Activated effector memory CD4-positive, alpha-beta T cell treated with Interleukin-2 at 50 U/mL for 16 hours (primary cell): ENCODE measurements at regions not wholly inside any gene's neighbourhood (a gene's known extent, or its start where the extent isn't known, plus 50 kb on each side); places are given as distances from the start of the nearest gene placed in this dataset.

Source experiments
- DNase-seq: peaks from one replicate; pipeline ENCODE4 v3.0.0-alpha.2; 2020

DNA sequence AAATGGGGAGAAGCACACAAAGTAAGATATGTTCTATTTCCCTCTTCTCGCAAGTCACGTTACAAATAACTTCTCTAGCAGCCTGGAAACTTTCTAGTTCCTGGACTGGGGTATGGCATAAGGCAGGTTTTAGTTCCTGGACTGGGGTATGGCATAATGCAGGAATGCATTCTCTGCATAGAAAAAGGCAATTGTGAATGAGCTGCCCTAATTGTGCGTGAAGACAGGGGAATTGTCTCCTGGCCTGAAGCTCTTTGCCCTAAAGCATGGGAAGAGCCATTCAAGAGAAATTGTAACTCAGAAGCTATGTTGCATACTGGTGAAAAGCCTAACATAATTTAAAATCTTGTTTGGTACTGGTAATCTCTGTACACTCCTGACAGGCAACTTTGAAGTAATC lies 54.3 kb upstream of the CBLB start:
- no peak for DNase-seq

DNA sequence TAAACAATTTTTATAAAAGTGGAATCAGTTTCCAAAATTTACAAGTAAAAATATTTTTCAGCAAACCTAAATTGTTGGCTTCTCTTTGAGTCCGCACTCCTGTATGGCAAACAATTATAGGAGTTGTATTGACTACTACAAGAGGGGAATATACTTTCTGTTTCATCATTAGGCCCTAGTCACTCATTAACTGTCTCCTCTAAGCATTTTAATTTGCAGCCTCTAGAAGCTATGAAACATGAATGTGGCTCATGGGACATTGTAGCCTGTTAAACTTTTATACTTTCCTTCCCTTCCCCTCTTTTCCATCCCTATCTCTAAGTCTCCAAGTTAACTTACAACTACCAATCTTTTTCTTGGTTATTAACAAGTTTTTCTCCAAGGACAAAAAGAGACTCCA lies 58.9 kb upstream of the CBLB start:
- no peak for DNase-seq

DNA sequence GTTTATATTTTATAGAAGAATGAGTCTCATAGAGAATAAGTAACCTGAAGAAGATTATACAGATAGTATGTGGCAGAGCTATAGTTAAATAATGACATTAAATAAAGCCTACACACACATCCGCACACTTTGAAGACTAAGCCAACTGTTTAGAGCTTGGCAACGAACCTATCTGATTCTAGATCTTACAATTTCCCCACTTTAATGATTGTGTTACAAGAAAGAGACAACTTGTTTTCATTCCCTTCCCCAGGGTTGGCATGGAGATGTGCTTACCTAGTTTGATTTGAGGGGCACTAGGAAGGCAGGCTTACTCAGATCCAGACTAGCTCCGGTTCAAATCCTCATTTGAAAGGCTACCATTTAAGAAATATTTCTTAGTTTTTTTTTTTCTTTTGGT lies 61.9 kb upstream of the CBLB start:
- DNase-seq: no peak

DNA sequence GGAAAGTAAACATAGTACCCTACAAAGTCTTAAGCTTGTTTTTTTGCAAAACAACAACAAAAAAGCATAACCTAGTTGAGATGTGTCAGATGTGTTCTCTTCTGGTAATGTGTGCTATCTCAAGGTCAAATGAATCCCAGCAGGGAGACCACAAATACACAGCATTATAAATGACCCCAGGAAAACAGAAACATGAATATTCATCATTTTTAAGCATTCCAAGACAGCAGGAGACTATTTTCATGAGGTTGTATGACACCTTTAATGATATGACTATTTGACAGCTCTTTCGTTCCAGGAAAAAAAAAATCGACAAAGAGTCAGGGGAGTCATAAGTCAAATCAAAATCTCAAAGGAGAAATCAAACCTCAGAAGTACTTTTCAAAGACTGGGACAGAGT lies 62.7 kb upstream of the CBLB start:
- no peak for DNase-seq

DNA sequence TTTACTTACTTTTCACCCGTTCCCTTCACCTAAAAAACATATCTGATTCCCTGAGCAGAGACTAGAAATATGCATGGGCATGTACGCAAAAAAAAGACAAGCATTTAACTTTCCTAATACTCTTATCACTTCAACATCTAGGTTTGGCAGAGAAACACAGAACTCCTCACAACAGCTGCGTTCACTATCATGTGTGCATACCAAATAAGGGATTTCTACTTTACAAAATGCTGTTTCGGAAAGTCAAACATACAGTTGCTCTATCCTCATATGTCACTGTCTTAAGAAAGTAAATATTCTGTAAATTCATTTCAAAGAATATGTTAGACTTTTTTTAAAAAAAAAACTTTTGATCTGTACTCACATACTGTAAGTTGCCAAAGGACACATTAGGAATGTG lies 65.1 kb upstream of the CBLB start:
- no peak for DNase-seq

DNA sequence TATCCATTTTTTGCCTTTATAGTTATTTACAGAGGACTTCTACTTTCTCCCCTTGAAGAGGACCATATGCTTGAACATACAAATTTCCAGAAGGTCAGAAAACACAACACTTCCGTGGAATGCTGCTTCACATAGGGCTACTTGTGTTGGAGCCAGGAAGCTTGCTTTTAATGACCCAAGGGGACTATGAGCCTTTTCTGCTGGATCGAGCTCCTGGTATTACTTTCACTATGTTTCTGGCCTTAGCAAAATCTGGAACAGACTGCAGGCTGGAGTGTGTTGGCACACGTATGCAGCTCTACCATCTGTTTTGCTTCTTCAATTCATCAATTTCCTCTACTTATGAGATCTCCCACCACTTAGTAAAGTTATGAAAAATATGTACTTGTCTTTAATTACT lies 69.3 kb upstream of the CBLB start:
- no peak for DNase-seq

DNA sequence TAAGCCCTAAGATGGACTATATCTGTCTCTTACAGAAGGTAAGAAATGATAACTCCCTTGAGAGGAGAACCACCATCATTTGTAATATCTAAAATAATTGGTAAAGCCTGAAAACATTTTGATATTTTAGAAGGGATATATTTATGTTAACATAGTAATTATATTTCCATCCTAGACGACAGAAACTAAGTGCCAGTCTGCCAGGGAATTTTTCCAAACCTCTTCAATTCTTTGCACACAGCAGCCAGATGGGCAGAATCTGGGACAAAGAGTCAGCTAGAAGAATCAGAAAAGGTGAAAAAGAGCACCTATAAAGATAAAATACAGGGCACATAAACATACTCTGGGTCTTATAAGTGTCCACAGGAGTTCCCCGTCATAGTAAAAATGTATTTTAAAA lies 70.0 kb upstream of the CBLB start:
- DNase-seq: no peak

DNA sequence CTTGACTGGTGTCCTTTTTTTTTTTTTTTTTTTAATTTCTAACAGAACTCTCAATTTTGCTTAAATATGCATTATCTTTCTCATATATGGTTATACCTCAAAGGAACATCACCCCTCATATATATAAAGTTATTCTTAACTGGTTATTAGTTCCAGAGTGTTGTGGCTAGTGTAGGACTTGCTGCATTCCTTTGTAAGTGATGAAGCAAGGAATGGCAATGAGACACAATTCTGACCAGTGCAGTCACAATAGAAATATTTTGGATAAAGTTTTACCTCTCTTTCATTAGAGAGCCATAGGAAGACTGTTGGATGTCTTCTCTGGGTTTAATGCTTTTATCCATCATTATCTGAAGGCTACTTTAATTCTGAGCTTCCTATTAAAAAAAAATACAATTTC lies 75.5 kb upstream of the CBLB start:
- no peak for DNase-seq

DNA sequence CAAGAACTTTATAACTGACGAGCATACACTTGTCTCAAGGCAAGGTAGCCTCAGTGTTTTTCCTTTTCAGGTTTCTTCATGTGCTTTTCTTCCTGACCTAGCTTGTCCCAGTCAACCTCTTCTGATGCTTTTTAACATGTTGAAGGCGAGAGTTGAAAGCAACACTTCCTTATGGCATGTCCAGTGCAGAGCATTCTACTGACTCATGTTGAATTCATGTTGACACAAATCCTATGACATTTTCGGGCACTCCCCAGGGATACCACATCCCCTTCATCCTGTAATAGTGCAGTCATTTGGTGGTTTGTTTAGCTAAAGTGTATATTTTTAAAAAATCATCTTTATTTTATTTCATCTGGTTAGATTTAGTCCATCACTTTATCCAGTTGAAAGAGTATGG lies 75.9 kb upstream of the CBLB start:
- no peak for DNase-seq

DNA sequence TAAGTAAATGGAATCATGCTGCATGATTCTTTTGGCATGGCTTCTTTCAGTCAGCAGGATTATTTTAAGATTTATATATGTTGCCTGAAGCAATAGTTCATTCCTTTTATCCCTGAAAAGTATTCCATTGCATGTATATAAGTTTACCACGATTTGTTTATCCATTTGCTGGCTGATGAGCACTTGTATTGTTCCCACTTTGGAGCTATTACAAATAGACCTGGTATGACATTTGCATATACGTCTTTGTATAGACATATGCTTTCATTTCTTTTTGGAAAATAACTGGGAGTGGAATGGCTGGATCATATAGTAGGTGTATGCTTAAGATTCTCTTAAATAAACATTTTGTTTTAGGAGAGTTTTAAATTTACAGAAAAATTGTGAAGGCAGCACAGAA lies 79.3 kb upstream of the CBLB start:
- no peak for DNase-seq

DNA sequence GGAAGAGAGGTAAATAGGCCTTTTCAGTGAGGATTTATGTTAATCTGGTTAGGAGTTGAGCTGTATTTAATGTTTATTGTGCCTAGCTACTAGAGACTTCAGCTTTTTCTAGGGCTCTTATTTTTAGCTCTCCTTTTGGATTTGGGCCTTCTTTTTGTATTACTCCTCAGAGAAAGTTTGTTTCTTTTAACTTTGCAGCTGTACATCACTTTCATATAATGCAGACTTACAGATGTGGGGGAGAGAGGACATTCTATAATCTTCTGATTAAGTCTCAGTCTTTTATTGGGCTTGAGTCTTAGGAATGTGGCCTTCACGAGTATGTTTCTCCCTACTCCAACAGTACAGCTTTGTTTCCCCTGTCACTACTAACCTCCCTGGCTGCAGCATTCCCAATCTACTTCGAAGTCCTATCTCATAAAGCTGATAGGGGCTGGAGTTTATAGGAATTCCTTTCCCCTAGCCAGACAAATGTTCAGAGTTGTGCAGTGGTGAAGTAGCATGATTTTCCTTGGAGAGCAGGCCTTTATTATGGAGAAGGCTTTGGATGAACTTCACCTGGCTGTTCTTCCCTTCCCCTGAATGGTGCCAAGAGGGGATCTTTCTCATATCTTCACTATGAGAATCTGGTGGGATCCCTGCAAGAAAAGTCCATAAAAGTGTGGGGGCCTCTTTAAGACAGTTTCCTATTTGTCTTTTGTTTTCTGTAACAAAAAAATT lies 82.2 kb upstream of the CBLB start:
- no peak for DNase-seq

DNA sequence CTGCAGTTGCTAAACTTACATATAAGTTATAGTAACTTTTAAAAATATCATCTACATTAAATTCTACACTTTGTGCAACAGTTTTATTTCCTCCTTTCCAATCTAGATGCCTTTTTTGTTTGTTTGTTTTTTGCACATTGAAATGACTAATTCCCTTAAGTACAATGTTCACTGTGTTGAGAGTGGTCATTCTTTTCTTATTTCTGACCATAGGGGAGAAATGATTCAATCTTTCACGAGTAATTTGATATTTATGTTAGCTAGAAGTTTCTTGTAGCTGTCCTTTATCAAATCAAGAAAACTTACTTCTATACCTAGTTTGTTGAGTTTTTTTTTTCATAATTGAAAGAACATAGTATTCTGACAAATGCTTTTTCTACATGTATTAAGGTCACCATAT lies 85.0 kb upstream of the CBLB start:
- no peak for DNase-seq

DNA sequence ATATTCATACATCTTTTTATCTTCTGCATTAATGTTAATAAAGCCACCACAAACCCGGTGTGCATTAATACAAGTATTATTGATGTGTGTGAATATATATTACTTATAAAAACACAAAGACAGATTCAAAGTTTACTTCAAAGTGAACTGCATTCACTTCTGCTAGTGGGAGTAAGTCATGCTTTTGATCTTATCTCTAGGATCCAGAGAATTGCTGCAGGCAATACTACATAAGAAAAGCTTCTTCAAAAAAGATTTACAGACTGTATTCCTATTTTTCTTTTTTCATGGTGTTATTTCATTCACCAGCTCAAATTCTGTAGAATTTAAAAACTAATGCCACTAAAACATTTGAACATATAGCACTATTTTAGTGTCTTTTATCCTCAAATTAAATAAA lies 87.5 kb upstream of the CBLB start:
- no peak for DNase-seq

DNA sequence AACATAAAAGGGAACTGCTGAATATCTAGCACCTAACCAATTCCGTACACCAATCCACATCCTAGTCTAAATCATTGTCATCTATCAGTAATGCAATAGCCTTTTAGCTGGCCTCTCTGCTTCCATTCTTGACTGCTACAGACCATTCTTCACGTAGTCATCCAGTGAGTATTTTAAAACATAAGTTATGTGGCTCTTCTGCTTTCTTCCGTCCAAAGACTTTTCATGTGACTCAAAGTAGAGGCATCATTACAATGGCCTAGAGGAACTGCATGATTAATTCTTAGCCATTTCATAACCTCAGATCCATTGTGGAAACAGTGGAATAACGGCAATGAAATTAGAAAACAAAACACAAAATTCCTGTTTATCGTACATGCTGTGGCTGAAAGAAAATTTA lies 88.9 kb upstream of the CBLB start:
- no peak for DNase-seq

DNA sequence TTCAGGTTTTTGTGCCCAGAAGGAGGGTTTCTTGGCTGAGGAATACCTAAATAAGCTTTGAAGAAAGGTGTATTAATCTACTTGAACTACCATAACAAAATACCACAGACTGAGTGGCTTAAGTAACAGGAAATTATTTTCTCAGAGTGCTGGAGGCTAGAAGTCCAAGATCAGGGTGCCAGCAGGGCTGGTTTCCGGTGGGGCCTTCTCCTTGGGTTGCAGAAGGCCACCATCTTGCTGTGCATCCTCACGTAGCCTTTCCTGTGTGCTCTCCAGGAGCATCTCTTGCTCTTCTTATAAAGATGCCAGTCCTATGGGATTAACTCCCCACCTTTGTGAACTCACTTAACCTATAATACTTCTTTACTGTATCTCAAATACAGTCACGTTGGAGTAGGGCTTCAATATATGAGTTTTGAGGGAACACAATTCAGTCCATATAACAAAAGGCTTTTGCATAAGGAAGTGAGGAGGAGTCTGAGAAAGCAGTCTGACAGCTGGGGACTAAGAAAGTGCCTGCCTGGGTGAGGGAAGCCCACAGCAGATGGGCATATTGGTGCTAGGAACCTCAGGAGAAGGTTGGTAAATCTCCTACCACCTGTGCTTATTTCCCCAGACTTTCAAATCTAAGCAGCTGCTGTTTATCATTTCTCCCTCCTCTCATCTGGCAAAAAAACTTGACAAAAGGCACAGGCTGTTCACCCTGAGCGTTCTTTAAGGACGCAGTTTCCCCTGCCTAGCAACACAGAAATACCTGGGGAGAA lies 89.6 kb upstream of the CBLB start:
- no peak for DNase-seq

DNA sequence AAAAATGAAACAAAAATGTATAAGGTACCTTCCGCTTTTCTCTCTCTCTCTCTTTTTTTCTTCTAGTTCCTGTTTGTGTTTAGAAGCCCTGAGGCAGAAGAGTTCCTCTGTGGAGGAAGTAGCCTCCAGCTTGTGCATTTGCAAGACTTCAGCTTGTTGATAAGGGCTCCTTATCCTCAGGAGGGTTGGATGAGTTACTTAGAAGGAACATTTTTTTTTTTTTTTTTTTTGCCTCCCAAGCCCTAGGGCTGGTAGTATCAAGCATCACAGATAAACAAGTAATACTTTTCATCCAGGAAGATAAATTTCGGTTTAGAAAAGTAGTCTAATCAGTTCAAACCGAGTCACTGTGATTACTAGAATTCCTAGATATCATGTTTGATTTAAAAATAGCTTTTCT lies 91.0 kb upstream of the CBLB start:
- no peak for DNase-seq

DNA sequence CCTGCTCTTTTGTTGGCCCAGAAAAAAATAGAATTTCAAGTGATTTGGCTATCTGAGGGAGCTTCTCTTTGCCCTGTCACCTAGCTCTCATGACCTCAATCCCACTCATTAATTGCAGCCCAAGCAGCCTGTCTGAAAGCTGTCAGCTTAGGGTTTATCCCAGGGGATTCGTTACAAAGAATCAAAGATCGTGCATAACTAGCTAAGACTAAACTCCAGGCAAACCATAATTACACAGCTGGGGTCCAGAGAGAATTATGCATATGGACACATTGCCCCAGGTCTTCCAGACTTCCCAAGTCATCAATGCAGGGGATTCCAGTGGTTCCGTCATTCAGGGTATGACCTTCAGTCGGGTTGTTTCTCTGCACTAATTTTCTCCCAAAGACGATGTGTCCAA lies 91.6 kb upstream of the CBLB start:
- no peak for DNase-seq

DNA sequence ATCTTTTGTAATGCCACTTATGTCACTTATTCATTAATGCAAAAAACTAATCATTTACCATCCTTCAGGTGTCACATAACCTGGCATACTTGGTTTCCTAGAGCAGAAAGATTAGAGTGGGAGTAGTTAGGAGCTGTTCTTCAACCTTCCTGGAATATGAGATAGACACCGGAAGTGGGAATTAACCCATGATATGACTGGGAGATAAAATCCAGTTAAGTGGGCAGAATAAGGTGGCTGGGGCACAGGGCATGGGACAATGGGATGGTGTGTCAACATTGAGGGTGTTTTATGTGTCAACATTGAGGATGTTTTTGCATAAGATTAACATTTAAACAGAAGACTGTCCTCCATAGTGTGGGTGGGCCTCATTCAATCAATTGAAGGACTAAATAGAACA lies 94.3 kb upstream of the CBLB start:
- no peak for DNase-seq

DNA sequence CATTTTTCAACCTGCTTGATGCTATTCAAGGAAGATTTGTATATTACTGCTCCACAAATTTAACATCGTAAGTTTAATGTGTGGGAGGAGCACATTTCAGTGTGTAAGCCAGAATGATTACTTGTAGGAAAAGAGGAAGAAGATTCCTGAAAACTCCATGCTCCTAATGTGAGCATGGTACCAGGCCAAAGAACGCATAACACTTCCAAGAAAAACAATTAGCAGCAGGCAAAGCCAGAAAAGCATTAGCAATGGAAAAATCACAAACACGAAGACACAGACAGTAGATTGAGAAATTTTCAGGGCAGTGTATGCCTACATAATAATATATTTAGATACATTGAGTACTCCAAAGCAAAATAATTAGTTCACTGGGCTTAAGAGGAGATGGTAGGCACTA lies 96.6 kb upstream of the CBLB start:
- DNase-seq: no peak

DNA sequence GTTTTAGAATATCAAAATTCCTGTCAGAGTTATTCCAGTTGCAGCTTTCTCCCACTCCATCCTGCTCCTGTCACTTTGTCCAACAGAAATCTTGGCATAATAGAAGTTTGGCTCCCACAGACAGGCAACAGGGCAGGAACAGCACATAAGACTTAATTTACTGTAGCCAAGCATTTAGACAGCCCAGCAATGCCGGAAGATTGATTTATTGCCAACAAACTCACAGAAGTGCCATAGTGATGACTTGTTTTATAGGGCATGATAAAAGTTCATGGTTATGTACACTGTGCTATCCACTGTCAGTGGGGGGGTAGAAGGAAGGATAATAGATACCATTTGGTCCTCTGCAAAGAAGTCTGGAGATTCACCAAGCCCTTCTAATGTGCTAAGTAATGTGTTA lies 98.3 kb upstream of the CBLB start:
- DNase-seq: no peak

DNA sequence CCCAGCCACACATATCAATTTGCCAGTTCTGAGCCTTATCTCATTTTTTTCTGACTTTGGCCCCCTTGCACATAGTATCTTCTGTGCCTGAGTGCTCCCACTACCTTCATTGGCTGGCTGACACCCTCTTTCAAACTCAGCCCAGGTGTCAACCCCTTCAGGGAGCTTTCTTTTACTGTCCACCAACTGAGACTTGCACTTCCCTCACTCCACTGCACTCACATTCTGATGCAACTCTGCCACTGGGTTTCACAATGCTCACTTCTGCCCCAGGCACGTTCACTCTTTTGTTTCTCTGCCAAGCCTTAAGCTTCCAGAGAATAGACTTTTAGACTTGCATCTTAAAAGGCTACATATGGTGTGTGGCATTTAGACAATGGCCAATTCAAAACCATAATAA lies 101.5 kb upstream of the CBLB start:
- no peak for DNase-seq

DNA sequence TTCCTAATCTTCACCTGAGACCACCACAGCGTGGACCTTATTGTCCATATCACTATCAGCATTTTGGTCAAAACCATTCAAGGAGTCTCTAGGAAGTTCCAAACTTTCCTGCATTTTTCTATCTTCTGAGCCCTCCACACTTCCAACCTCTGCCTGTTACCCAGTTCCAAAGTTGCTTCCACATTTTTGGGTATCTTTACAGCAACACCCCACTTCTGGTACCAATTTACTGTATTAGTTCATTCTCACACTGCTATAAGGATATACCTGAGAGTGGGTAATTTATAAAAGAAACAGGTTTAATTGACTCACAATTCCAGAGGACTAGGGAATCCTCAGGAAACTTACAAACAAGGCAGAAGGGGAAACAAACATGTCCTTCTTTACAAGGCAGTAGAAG lies 103.3 kb upstream of the CBLB start:
- DNase-seq: no peak

DNA sequence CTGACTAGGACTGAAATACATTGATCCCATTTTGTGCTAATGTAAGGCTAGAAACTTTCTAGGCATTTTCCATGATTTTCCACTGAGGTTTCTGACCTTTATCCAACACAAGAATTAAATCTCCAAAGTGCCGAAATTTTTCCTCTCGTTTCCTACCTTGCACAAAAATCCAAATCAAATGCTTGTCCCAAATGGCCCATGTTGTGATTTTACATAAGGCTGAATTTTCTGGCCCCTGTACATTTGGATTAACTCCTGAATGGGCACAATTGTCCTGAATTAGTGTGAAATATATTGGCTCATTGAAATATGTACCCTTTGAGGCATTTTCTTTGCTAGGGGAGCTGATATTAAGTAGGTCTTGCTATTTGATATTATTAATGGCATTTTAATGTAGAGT lies 105.6 kb upstream of the CBLB start:
- DNase-seq: no peak

DNA sequence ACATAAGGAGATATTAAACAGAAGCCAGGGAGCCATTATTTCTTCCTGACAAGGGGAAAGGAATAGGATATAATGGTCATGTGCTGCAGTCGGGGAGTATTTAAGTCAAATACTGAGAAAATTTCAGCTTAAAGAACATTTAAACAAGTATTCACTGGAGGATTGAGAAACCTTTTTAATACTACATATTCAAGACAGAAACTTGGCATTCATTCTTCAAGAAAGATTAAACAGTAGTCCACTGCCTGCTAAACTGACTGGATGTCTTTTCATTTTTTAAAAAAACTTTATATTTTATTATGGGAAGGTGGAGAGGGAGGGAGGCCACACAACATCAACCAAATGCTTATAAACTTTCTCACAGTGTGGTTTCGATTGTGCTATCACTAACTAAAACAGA lies 107.4 kb upstream of the CBLB start:
- DNase-seq: no peak

DNA sequence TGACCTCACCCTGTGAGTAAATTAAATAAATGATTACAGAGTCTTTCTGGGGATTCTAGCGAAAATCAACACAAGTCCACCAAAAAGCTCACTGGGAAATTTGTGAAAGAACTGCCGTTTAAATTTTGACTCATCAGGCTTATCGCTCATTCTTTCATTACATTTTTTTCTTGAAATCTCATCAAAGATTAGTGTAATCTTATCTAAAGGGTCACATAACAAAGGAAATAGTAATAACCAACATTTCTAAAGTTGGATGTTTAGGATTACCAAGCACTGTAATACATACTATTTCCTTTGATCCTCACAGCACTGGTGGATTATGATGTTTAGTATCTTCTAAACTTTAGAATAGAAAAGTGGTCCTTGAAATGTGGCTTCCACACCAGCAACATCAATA lies 111.1 kb upstream of the CBLB start:
- DNase-seq: no peak
